ENCODE measurements at regions not wholly inside any gene's neighbourhood (a gene's known extent, or its start where the extent isn't known, plus 50 kb on each side); places are given as distances from the start of the nearest gene placed in this dataset.

GRCh38 chr2:221022554-221022953, 549.5 kb downstream of the EPHA4 start:
- no peaks in the 10 kb centered on the region for H3K27me3 ChIP-seq (ENCODE audit: control insufficient read depth, insufficient read depth)
- H3K9me3 ChIP-seq (ENCODE audit: control insufficient read depth, low read length): no peaks in the 10 kb centered on the region
- 21% methylated on average over 2 of the region's 2 CpGs for WGBS
- DNase-seq (no peak), ATAC-seq (peak; percentile 39 to 74)
- no peak overlapping the region for H3K27ac ChIP-seq (ENCODE audit: low read length)
- no peaks in the 10 kb centered on the region for H3K4me1 ChIP-seq (ENCODE audit: control insufficient read depth, insufficient read depth, low read length)
- no peak overlapping the region for H3K4me3 ChIP-seq (ENCODE audit: low read length)
- intact Hi-C loops (cut with DNase I): no loop called here

- H3K4me3 ChIP-seq (ENCODE audit: low read length): no peak overlapping the region
- no peaks in the 10 kb centered on the region for H3K9me3 ChIP-seq (ENCODE audit: control insufficient read depth, low read length)
- no peaks in the 10 kb centered on the region for H3K4me1 ChIP-seq (ENCODE audit: control insufficient read depth, insufficient read depth, low read length)
- no peak overlapping the region for H3K27ac ChIP-seq (ENCODE audit: low read length)
- WGBS: 66% methylated on average over 1 of the region's 1 CpG
- intact Hi-C loops (cut with DNase I): no loop called here
- no peak for DNase-seq
- H3K27me3 ChIP-seq (ENCODE audit: control insufficient read depth, insufficient read depth): no peaks in the 10 kb centered on the region
- ATAC-seq: no peak
Observed at GRCh38 chr2:221025398-221025797, 546.7 kb downstream of the EPHA4 start.

DNA sequence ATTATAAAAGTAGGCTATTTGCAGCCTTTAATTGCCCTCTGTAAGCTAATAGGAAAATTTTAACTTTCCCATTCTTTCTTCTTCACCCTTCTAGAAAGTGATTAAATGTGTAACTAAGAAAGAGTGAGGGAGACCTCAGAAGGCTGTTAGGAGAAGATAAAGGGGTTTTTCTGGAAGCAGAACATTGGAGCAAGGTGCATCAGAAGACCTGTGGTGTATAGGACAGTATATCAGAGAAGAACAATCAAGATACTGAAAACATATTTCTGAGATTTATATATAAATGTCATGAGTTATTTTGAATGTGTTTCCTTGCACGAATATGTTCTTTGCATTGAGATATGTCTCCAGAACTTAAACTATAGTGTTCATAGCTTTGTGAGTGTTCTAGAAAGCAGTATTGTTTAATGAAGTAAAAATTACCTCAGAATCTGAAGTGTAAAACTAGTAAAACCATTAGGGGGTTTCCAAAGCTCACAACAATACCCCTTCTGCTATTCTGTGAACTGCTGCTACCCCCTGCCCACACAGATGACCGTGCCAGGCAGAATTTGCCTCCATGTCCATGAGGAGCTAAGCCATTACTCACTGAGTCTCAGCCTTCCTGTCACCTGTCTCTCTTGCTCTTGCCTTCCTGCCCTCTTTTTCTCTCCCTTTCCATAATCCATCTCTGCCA, 537.9 kb downstream of the EPHA4 start:
- intact Hi-C loops (cut with DNase I): no loop called here
- no peaks in the 10 kb centered on the region for H3K4me1 ChIP-seq (ENCODE audit: control insufficient read depth, insufficient read depth, low read length)
- H3K4me3 ChIP-seq (ENCODE audit: low read length): no peak overlapping the region
- no peaks in the 10 kb centered on the region for H3K9me3 ChIP-seq (ENCODE audit: control insufficient read depth, low read length)
- no peaks in the 10 kb centered on the region for H3K27me3 ChIP-seq (ENCODE audit: control insufficient read depth, insufficient read depth)
- DNase-seq (no peak), ATAC-seq (no peak)
- no peak overlapping the region for H3K27ac ChIP-seq (ENCODE audit: low read length)
- WGBS: 85% methylated on average over 2 of the region's 2 CpGs

GRCh38 chr2:221034973-221035372, 537.1 kb downstream of the EPHA4 start:
- Histone ChIP-seq H3K27me3 (ENCODE audit: control insufficient read depth, insufficient read depth) (no peaks in the 10 kb centered on the region), H3K9me3 (ENCODE audit: control insufficient read depth, low read length) (no peaks in the 10 kb centered on the region), H3K4me3 (ENCODE audit: low read length) (no peak overlapping the region), H3K4me1 (ENCODE audit: control insufficient read depth, insufficient read depth, low read length) (no peaks in the 10 kb centered on the region), H3K27ac (ENCODE audit: low read length) (no peak overlapping the region)
- no peak for DNase-seq
- intact Hi-C loops (cut with DNase I): no loop called here
- 96% methylated on average over 4 of the region's 4 CpGs for WGBS
- no peak for ATAC-seq

- no peak for DNase-seq
- Histone ChIP-seq H3K27ac (ENCODE audit: low read length) (no peak overlapping the region), H3K4me1 (ENCODE audit: control insufficient read depth, insufficient read depth, low read length) (no peaks in the 10 kb centered on the region), H3K27me3 (ENCODE audit: control insufficient read depth, insufficient read depth) (no peaks in the 10 kb centered on the region), H3K4me3 (ENCODE audit: low read length) (no peak overlapping the region), H3K9me3 (ENCODE audit: control insufficient read depth, low read length) (no peaks in the 10 kb centered on the region)
- ATAC-seq: no peak
- intact Hi-C loops (cut with DNase I): no loop called here
- 72% methylated on average over 6 of the region's 6 CpGs for WGBS
Observed at GRCh38 chr2:221042926-221043325, 529.2 kb downstream of the EPHA4 start.

GRCh38 chr2:221044781-221045180, 527.3 kb downstream of the EPHA4 start:
- intact Hi-C loops (cut with DNase I): no loop called here
- ATAC-seq (no peak), DNase-seq (no peak)
- Histone ChIP-seq H3K27me3 (ENCODE audit: control insufficient read depth, insufficient read depth) (no peaks in the 10 kb centered on the region), H3K4me3 (ENCODE audit: low read length) (no peak overlapping the region), H3K4me1 (ENCODE audit: control insufficient read depth, insufficient read depth, low read length) (no peaks in the 10 kb centered on the region), H3K9me3 (ENCODE audit: control insufficient read depth, low read length) (no peaks in the 10 kb centered on the region), H3K27ac (ENCODE audit: low read length) (no peak overlapping the region)
- WGBS: 92% methylated on average over 5 of the region's 5 CpGs

DNA sequence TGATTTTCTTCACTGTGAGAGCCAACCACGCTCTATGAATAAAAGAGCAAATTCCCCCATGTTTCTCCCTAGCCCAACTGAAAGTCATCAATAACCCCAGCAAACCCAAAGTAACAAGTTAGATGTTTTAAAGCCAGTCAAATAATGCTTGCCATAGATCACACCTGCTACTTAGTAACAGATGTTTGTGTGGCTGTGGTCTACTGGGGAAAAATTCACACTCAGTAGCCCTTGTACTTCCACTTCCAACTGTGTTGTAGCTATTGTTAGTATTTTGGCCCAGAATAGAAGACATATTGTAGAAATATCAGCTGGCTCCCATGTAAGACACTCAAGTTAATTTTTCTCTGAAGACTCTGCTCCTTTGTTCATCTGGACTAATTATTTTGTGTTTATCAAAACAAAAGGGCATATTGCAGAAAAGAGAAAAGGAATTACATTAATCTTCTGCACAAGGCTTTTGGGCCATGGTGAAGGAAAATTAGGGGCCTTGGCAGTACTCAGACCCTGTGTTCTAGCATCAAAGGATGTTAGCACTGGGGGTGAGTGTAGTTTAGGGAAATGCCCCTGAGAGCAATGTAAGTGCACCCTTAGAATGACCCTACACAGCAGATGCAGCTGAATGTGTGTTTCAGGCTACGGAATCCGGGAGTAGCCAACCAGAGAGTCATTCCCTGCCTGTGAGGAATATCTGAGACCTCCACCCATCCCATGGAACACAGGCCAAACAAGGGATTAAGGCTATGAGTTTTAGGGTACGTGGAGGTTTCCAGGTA, 521.9 kb downstream of the EPHA4 start:
- H3K4me1 ChIP-seq (ENCODE audit: control insufficient read depth, insufficient read depth, low read length): no peaks in the 10 kb centered on the region
- intact Hi-C loops (cut with DNase I): no loop called here
- DNase-seq (no peak), ATAC-seq (no peak)
- no peak overlapping the region for H3K27ac ChIP-seq (ENCODE audit: low read length)
- H3K27me3 ChIP-seq (ENCODE audit: control insufficient read depth, insufficient read depth): no peaks in the 10 kb centered on the region
- 86% methylated on average over 4 of the region's 4 CpGs for WGBS
- H3K4me3 ChIP-seq (ENCODE audit: low read length): no peak overlapping the region
- H3K9me3 ChIP-seq (ENCODE audit: control insufficient read depth, low read length): no peaks in the 10 kb centered on the region

- 96% methylated on average over 8 of the region's 8 CpGs for WGBS
- no peaks in the 10 kb centered on the region for H3K9me3 ChIP-seq (ENCODE audit: control insufficient read depth, low read length)
Observed at GRCh38 chr2:221051162-221051561, 520.9 kb downstream of the EPHA4 start.

DNA sequence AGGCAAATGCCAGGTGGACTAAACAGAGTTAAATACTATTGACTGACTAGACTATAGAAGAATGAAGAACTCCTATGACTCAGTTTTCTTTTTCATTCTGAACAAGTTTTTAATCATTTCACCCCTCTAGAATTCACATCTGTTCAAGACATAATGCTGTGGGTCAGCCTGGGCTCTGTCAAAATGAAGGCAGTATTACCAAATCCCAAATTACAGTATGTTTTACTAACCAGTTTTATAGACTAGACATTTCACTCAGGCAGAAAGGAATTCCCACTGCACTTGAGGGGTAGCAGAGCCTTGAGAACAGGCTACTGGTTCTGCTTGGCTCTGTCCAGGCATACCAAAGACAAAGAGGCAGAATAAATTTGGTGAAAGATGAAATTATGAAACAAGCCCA, 511.7 kb downstream of the EPHA4 start:
- H3K27me3 ChIP-seq (ENCODE audit: control insufficient read depth, insufficient read depth): no peaks in the 10 kb centered on the region
- intact Hi-C loops (cut with DNase I): no loop called here
- ATAC-seq: no peak
- H3K4me3 ChIP-seq (ENCODE audit: low read length): no peak overlapping the region
- no peak for DNase-seq
- H3K27ac ChIP-seq (ENCODE audit: low read length): no peak overlapping the region
- H3K4me1 ChIP-seq (ENCODE audit: control insufficient read depth, insufficient read depth, low read length): no peaks in the 10 kb centered on the region
- no peaks in the 10 kb centered on the region for H3K9me3 ChIP-seq (ENCODE audit: control insufficient read depth, low read length)

More at GRCh38 chr2:221051162-221051561, 520.9 kb downstream of the EPHA4 start:
- DNase-seq (no peak), ATAC-seq (no peak)
- H3K4me3 ChIP-seq (ENCODE audit: low read length): no peak overlapping the region
- intact Hi-C loops (cut with DNase I): no loop called here
- no peaks in the 10 kb centered on the region for H3K4me1 ChIP-seq (ENCODE audit: control insufficient read depth, insufficient read depth, low read length)
- H3K27ac ChIP-seq (ENCODE audit: low read length): no peak overlapping the region
- no peaks in the 10 kb centered on the region for H3K27me3 ChIP-seq (ENCODE audit: control insufficient read depth, insufficient read depth)

GRCh38 chr2:221063568-221063967, 508.5 kb downstream of the EPHA4 start:
- WGBS: 93% methylated on average over 3 of the region's 3 CpGs
- DNase-seq: no peak

GRCh38 chr2:221064058-221064854, 507.8 kb downstream of the EPHA4 start:
- no peaks in the 10 kb centered on the region for H3K4me1 ChIP-seq (ENCODE audit: control insufficient read depth, insufficient read depth, low read length)
- DNase-seq (no peak), ATAC-seq (no peak)
- no peaks in the 10 kb centered on the region for H3K27me3 ChIP-seq (ENCODE audit: control insufficient read depth, insufficient read depth)
- WGBS: 92% methylated on average over 2 of the region's 2 CpGs
- H3K27ac ChIP-seq (ENCODE audit: low read length): no peak overlapping the region
- intact Hi-C loops (cut with DNase I): no loop called here
- no peak overlapping the region for H3K4me3 ChIP-seq (ENCODE audit: low read length)
- no peaks in the 10 kb centered on the region for H3K9me3 ChIP-seq (ENCODE audit: control insufficient read depth, low read length)

More at GRCh38 chr2:221063568-221063967, 508.5 kb downstream of the EPHA4 start:
- no peak for ATAC-seq
- Histone ChIP-seq H3K9me3 (ENCODE audit: control insufficient read depth, low read length) (no peaks in the 10 kb centered on the region), H3K27ac (ENCODE audit: low read length) (no peak overlapping the region), H3K27me3 (ENCODE audit: control insufficient read depth, insufficient read depth) (no peaks in the 10 kb centered on the region), H3K4me3 (ENCODE audit: low read length) (no peak overlapping the region), H3K4me1 (ENCODE audit: control insufficient read depth, insufficient read depth, low read length) (no peaks in the 10 kb centered on the region)
- intact Hi-C loops (cut with DNase I): no loop called here
